SK-N-SH treated with all-trans-retinoic acid at 6 μM for 48 hours (cell line): ENCODE measurements at regions not wholly inside any gene's neighbourhood (a gene's known extent, or its start where the extent isn't known, plus 50 kb on each side); places are given as distances from the start of the nearest gene placed in this dataset.

Experiments used
- ATAC-seq: fragments of 200-7000 bp; cut with Tn5 transposase; 3 replicates; pipeline ENCODE4 v1.9.1; 2020; ENCODE audit warnings: mild to moderate bottlenecking, moderate library complexity
- ARNTL ChIP-seq: fragments of 450-650 bp; formaldehyde crosslinking; IDR thresholded peaks from 2 replicates; pipeline ENCODE4 v1.5.0; 2020; ENCODE audit warnings: low read depth, mild to moderate bottlenecking, moderate library complexity, borderline replicate concordance
- BACH2 ChIP-seq: fragments of 250-450 bp; sonication (Bioruptor Pico); IDR thresholded peaks from 2 replicates; pipeline ENCODE4 v1.9.0; 2021; ENCODE audit warnings: mild to moderate bottlenecking, borderline replicate concordance
- CREB5 ChIP-seq: fragments of 250-450 bp; sonication (Bioruptor Pico); IDR thresholded peaks from 2 replicates; pipeline ENCODE4 v1.5.1; 2020; ENCODE audit warnings: low read depth, mild to moderate bottlenecking, moderate library complexity
- CSDC2 ChIP-seq: fragments of 250-450 bp; sonication (Bioruptor Pico); IDR thresholded peaks from 2 replicates; pipeline ENCODE4 v1.5.0; 2020; ENCODE audit warnings: mild to moderate bottlenecking, moderate library complexity
- ESRRG ChIP-seq: fragments of 250-450 bp; sonication (Bioruptor Pico); IDR thresholded peaks from 2 replicates; pipeline ENCODE4 v1.6.1; 2021; ENCODE audit warnings: mild to moderate bottlenecking
- GLIS3 ChIP-seq: fragments of 250-450 bp; sonication (Bioruptor Pico); IDR thresholded peaks from 2 replicates; pipeline ENCODE4 v1.5.0; 2020; ENCODE audit warnings: mild to moderate bottlenecking, moderate library complexity
- ISL1 ChIP-seq: fragments of 250-450 bp; sonication (Bioruptor Pico); IDR thresholded peaks from 2 replicates; pipeline ENCODE4 v2.1.2; 2022; ENCODE audit warnings: mild to moderate bottlenecking, moderate library complexity
- OSR1 ChIP-seq: fragments of 250-450 bp; sonication (Bioruptor Pico); IDR thresholded peaks from 2 replicates; pipeline ENCODE4 v1.8.0; 2022; ENCODE audit warnings: moderate library complexity, mild to moderate bottlenecking, inconsistent platforms
- PATZ1 ChIP-seq: fragments of 250-450 bp; sonication (Bioruptor Pico); IDR thresholded peaks from 2 replicates; pipeline ENCODE4 v1.8.0; 2020; ENCODE audit warnings: mild to moderate bottlenecking, moderate library complexity, borderline replicate concordance
- RARB ChIP-seq: fragments of 250-450 bp; sonication (Bioruptor Pico); IDR thresholded peaks from 2 replicates; pipeline ENCODE4 v1.8.0; 2021; ENCODE audit warnings: mild to moderate bottlenecking, moderate library complexity
- SNAI2 ChIP-seq: fragments of 250-450 bp; sonication (Bioruptor Pico); IDR thresholded peaks from 2 replicates; pipeline ENCODE4 v1.5.0; 2020; ENCODE audit warnings: mild to moderate bottlenecking, moderate library complexity
- TCF4 ChIP-seq: fragments of 250-450 bp; sonication (Bioruptor Pico); IDR thresholded peaks from 2 replicates; pipeline ENCODE4 v1.8.0; 2021; ENCODE audit warnings: mild to moderate bottlenecking, moderate library complexity, borderline replicate concordance
- TSHZ2 ChIP-seq: fragments of 250-450 bp; sonication (Bioruptor Pico); IDR thresholded peaks from 2 replicates; pipeline ENCODE4 v1.5.0; 2020; ENCODE audit warnings: mild to moderate bottlenecking, moderate library complexity
- ZC3H10 ChIP-seq: fragments of 250-450 bp; sonication (Bioruptor Pico); IDR thresholded peaks from 2 replicates; pipeline ENCODE4 v1.5.1; 2021; ENCODE audit warnings: mild to moderate bottlenecking, moderate library complexity
- ZFP3 ChIP-seq: fragments of 250-450 bp; sonication (Bioruptor Pico); IDR thresholded peaks from 2 replicates; pipeline ENCODE4 v1.5.0; 2020; ENCODE audit warnings: mild to moderate bottlenecking, moderate library complexity
- ZNF565 ChIP-seq: fragments of 450-650 bp; formaldehyde crosslinking; conservative IDR thresholded peaks from 2 replicates; pipeline ENCODE4 v1.5.0; 2020; ENCODE audit warnings: low read depth, mild to moderate bottlenecking, moderate library complexity
- ZNF70 ChIP-seq: fragments of 450-650 bp; formaldehyde crosslinking; IDR thresholded peaks from 2 replicates; pipeline ENCODE4 v1.5.0; 2020; ENCODE audit warnings: mild to moderate bottlenecking, moderate library complexity
- ZNF8 ChIP-seq: fragments of 450-650 bp; formaldehyde crosslinking; IDR thresholded peaks from 2 replicates; pipeline ENCODE4 v1.5.0; 2020; ENCODE audit warnings: mild to moderate bottlenecking, moderate library complexity
- TF ChIP-seq, protein P1 (sequence below): fragments of 250-450 bp; sonication (Bioruptor Pico); IDR thresholded peaks from 2 replicates; pipeline ENCODE4 v1.5.1; 2021; ENCODE audit warnings: mild to moderate bottlenecking, moderate library complexity
- TF ChIP-seq, protein P2 (sequence below): fragments of 250-450 bp; sonication (Bioruptor Pico); IDR thresholded peaks from 2 replicates; pipeline ENCODE4 v1.8.0; 2021; ENCODE audit warnings: low read depth, mild to moderate bottlenecking, moderate library complexity, borderline replicate concordance

DNA sequence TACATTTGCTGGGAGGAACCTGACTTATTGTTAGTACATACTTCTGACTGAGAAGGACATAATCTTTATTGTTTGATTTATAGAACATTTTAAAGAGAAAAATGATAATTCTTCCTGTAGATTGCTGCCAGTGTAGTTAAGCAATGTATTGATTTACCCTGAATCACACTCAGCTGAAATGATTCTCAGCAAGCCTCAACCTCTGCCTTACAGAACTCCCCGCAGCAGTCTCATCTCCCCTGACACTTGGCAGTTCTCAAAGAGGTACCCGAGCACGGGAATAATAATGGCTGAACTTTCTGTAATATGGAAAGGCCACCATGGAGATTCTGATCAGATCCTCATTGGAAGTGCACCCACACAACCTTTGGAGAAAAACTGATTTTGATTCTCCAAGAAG, 74.9 kb upstream of the RFX3 start (continued):
- TF ChIP-seq, protein P1, sequence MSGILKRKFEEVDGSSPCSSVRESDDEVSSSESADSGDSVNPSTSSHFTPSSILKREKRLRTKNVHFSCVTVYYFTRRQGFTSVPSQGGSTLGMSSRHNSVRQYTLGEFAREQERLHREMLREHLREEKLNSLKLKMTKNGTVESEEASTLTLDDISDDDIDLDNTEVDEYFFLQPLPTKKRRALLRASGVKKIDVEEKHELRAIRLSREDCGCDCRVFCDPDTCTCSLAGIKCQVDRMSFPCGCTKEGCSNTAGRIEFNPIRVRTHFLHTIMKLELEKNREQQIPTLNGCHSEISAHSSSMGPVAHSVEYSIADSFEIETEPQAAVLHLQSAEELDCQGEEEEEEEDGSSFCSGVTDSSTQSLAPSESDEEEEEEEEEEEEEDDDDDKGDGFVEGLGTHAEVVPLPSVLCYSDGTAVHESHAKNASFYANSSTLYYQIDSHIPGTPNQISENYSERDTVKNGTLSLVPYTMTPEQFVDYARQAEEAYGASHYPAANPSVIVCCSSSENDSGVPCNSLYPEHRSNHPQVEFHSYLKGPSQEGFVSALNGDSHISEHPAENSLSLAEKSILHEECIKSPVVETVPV (CRISPR knock-in tag): no peak
- TF ChIP-seq CSDC2 (CRISPR knock-in tag): no peak
- no peak for TF ChIP-seq RARB (CRISPR knock-in tag)

DNA sequence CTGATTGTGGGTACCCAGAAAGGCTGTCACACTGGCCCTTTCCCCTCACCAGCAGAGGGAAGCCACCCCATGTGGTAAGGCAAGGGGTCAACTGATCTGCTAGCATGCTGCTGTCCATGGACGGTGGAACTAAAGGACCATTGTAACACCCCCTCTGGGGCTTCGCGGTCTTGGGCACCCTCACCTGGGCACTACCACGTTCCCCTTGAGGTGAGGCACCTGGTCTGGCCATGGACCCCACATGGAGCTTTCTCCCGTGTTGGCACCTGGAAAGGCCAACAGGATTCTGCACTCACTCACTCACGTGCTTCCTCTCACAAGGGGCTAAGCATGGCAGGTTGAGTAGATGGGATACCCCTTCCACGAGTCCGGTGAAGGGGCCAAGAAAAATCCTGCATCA, 72.0 kb upstream of the RFX3 start:
- no peak for TF ChIP-seq TSHZ2 (CRISPR knock-in tag)
- TF ChIP-seq ZFP3 (CRISPR knock-in tag): no peak
- TF ChIP-seq RARB (CRISPR knock-in tag): no peak
- no peak for TF ChIP-seq ZC3H10 (CRISPR knock-in tag)
- TF ChIP-seq SNAI2 (CRISPR knock-in tag): no peak
- TF ChIP-seq ZNF70 (CRISPR knock-in tag): no peak
- TF ChIP-seq, protein P1 (CRISPR knock-in tag): no peak
- no peak for TF ChIP-seq CREB5 (CRISPR knock-in tag)
- TF ChIP-seq PATZ1 (CRISPR knock-in tag): no peak
- TF ChIP-seq, protein P2, sequence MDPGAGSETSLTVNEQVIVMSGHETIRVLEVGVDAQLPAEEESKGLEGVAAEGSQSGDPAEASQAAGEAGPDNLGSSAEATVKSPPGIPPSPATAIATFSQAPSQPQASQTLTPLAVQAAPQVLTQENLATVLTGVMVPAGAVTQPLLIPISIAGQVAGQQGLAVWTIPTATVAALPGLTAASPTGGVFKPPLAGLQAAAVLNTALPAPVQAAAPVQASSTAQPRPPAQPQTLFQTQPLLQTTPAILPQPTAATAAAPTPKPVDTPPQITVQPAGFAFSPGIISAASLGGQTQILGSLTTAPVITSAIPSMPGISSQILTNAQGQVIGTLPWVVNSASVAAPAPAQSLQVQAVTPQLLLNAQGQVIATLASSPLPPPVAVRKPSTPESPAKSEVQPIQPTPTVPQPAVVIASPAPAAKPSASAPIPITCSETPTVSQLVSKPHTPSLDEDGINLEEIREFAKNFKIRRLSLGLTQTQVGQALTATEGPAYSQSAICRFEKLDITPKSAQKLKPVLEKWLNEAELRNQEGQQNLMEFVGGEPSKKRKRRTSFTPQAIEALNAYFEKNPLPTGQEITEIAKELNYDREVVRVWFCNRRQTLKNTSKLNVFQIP (CRISPR knock-in tag): no peak
- no peak for TF ChIP-seq ARNTL (CRISPR knock-in tag)
- no peak for TF ChIP-seq ESRRG (CRISPR knock-in tag)
- TF ChIP-seq GLIS3 (CRISPR knock-in tag): no peak
- TF ChIP-seq BACH2 (CRISPR knock-in tag): no peak
- no peak for TF ChIP-seq ZNF565
- no peak for TF ChIP-seq ISL1 (CRISPR knock-in tag)
- TF ChIP-seq ZNF8 (CRISPR knock-in tag): no peak
- TF ChIP-seq, all 23 proteins: peak for 0
- no peak for ATAC-seq

- no peak for ATAC-seq
- TF ChIP-seq, protein P2 (CRISPR knock-in tag): no peak
- TF ChIP-seq ZNF70 (CRISPR knock-in tag) (no peak), CREB5 (CRISPR knock-in tag) (no peak), TCF4 (no peak), RARB (CRISPR knock-in tag) (no peak), ISL1 (CRISPR knock-in tag) (no peak), ARNTL (CRISPR knock-in tag) (no peak), OSR1 (no peak)
These were observed 60.3 kb upstream of the RFX3 start for GRCh38 chr9:3586066-3586465.
